Endothelial cell of umbilical vein (primary cell): ENCODE measurements at regions not wholly inside any gene's neighbourhood (a gene's known extent, or its start where the extent isn't known, plus 50 kb on each side); places are given as distances from the start of the nearest gene placed in this dataset.

Experiments used
- BruUV-seq: library from RNA; stranded (reverse); fragments of 400-500 nt; replicated peaks from 2 replicates; lab custom pipeline; 2021; lab: Mats Ljungman, UMichigan
- CTCF ChIA-PET: fragments of 300-600, 350-600 bp; sonication (Branson Sonifier 250); formaldehyde crosslinking; loops from one replicate; lab custom pipeline; 2021; ENCODE audit warnings: antibody characterized with exemption, inconsistent platforms; lab: Charles Lee
- POLR2A ChIA-PET: fragments of 300-600, 350-600 bp; sonication (Branson Sonifier 250); formaldehyde crosslinking; loops from one replicate; lab custom pipeline; 2021; ENCODE audit warnings: antibody characterized with exemption, inconsistent platforms; lab: Charles Lee
- DNase-seq: peaks from one replicate; pipeline ENCODE4 v3.0.0-alpha.2; 2011; ENCODE audit warnings: low read depth, low spot score
- FAIRE-seq: peaks from 2 replicates; lab custom pipeline; 2011; peaks lifted over from hg19 to GRCh38; lab: Jason Lieb, UNC
- H2AFZ ChIP-seq: 2 replicates; pipeline ENCODE4 v1.6.0; 2012; ENCODE audit warnings: low read depth, low read length, control low read depth, inconsistent platforms
- H3K27ac ChIP-seq: 2 replicates; pipeline ENCODE4 v1.5.1; 2011; ENCODE audit warnings: low read depth, mild to moderate bottlenecking, control low read depth, low read length, moderate library complexity; ENCODE audit not compliant: insufficient read depth
- H3K27me3 ChIP-seq, 2 experiments: 2 replicates each; pipeline versions ENCODE4 v1.6.0 to v1.6.1; 2011; ENCODE audit warnings: low read length in 2 of 2, mixed read lengths in 1 of 2; ENCODE audit not compliant: control insufficient read depth in 2 of 2, insufficient read depth in 2 of 2
- H3K36me3 ChIP-seq, 2 experiments: 2 replicates in 1 of 2; 3 replicates in 1 of 2; pipeline ENCODE4 v1.5.1; 2011; ENCODE audit warnings: low read length in 2 of 2, mild to moderate bottlenecking in 1 of 2, moderate library complexity in 1 of 2; ENCODE audit not compliant: control insufficient read depth in 2 of 2, insufficient read depth in 2 of 2; ENCODE audit errors: extremely low read depth in 1 of 2
- H3K4me1 ChIP-seq: 3 replicates; pipeline ENCODE4 v1.5.1; 2011; ENCODE audit warnings: mild to moderate bottlenecking, low read length; ENCODE audit not compliant: control insufficient read depth, insufficient read depth; ENCODE audit errors: extremely low read depth
- H3K4me2 ChIP-seq: 2 replicates; pipeline ENCODE4 v1.6.1; 2011; ENCODE audit warnings: low read length, control low read depth, mixed read lengths; ENCODE audit not compliant: insufficient read depth
- H3K4me3 ChIP-seq, 3 experiments: fragments of 200-600 bp in 1 of 3; sonication (generic), shearing (Covaris generic) in 1 of 3; replicated peaks in 1 of 3; 2 replicates each; pipeline ENCODE4 v1.5.1; 2011 to 2016; ENCODE audit warnings: control low read depth in 3 of 3, low read length in 3 of 3, mild to moderate bottlenecking in 2 of 3, inconsistent platforms in 1 of 3, low read depth in 1 of 3, moderate library complexity in 1 of 3; ENCODE audit not compliant: insufficient read depth in 1 of 3
- H3K79me2 ChIP-seq: 2 replicates; pipeline ENCODE4 v1.6.0; 2012; ENCODE audit warnings: low read length, inconsistent platforms; ENCODE audit not compliant: control insufficient read depth, insufficient read depth
- H3K9ac ChIP-seq: replicated peaks from 2 replicates; pipeline ENCODE3; 2011; ENCODE audit warnings: low read length, control low read depth; ENCODE audit not compliant: insufficient read depth; ENCODE audit errors: extremely low read depth
- H3K9me1 ChIP-seq: replicated peaks from 3 replicates; pipeline ENCODE4 v1.6.0; 2011; ENCODE audit warnings: mild to moderate bottlenecking, low read length; ENCODE audit not compliant: control insufficient read depth, insufficient read depth; ENCODE audit errors: extremely low read depth
- H3K9me3 ChIP-seq: replicated peaks from 2 replicates; pipeline ENCODE4 v1.5.1; 2012; ENCODE audit warnings: low read length, inconsistent platforms; ENCODE audit not compliant: control insufficient read depth, insufficient read depth
- H4K20me1 ChIP-seq: replicated peaks from 2 replicates; pipeline ENCODE3; 2011; ENCODE audit warnings: mild to moderate bottlenecking, low read length; ENCODE audit not compliant: control insufficient read depth, insufficient read depth; ENCODE audit errors: extremely low read depth
- EZH2 ChIP-seq: IDR thresholded peaks from 2 replicates; pipeline ENCODE4 v1.6.1; 2012; ENCODE audit warnings: borderline replicate concordance, low read depth, mild to moderate bottlenecking, moderate library complexity, low read length, inconsistent platforms; ENCODE audit not compliant: severe bottlenecking
- FOS ChIP-seq: IDR thresholded peaks from 2 replicates; pipeline ENCODE4 v1.6.1; 2011; ENCODE audit warnings: mild to moderate bottlenecking, low read length, moderate library complexity, borderline replicate concordance; ENCODE audit not compliant: insufficient read depth
- GATA2 ChIP-seq: IDR thresholded peaks from 2 replicates; pipeline ENCODE4 v1.7.0; 2011; ENCODE audit warnings: low read depth, mild to moderate bottlenecking, moderate library complexity, mixed read lengths, low read length; ENCODE audit not compliant: insufficient read length, insufficient read depth
- JUN ChIP-seq: IDR thresholded peaks from 2 replicates; pipeline ENCODE4 v1.6.1; 2011; ENCODE audit warnings: borderline replicate concordance, low read depth; ENCODE audit not compliant: insufficient read length, insufficient read depth
- MYC ChIP-seq: IDR thresholded peaks from one replicate; pipeline ENCODE4 v1.6.1; 2011; ENCODE audit warnings: mild to moderate bottlenecking, low read depth, low read length
- POLR2A ChIP-seq: IDR thresholded peaks from 2 replicates; pipeline ENCODE4 v1.6.1; 2012; ENCODE audit warnings: low read depth, mild to moderate bottlenecking, control low read depth, low read length
- POLR2AphosphoS5 ChIP-seq: IDR thresholded peaks from 2 replicates; pipeline ENCODE4 v1.6.1; 2012; ENCODE audit warnings: low read depth, mild to moderate bottlenecking, control low read depth, low read length, moderate library complexity; ENCODE audit not compliant: insufficient read depth
- dilution Hi-C: fragments of 300-500 bp; cut with MboI; formaldehyde crosslinking; loops from one replicate; pipeline ENCODE4 v1.15.0; 2019; ENCODE audit warnings: low sequenced_read_pairs; ENCODE audit not compliant: extremely low pct_ligation_motif_present
- intact Hi-C: fragments of 100-400 bp; cut with micrococcal nuclease; formaldehyde crosslinking; loops from one replicate; pipeline ENCODE4 v1.10.0; 2022
- TF ChIP-seq, protein P1 (sequence below), 2 donors: IDR thresholded peaks; 1 replicate in 1 of 2; 2 replicates in 1 of 2; pipeline ENCODE4 v1.5.1; 2011; ENCODE audit warnings: low read length in 2 of 2, mild to moderate bottlenecking in 2 of 2, moderate library complexity in 2 of 2, control low read depth in 1 of 2, inconsistent platforms in 1 of 2, low read depth in 1 of 2; ENCODE audit not compliant: insufficient read depth in 1 of 2; ENCODE audit errors: extremely low read depth in 1 of 2
- TF ChIP-seq, protein P2 (sequence below): IDR thresholded peaks from 2 replicates; pipeline ENCODE4 v1.6.1; 2011; ENCODE audit not compliant: insufficient read depth, insufficient read length

DNA sequence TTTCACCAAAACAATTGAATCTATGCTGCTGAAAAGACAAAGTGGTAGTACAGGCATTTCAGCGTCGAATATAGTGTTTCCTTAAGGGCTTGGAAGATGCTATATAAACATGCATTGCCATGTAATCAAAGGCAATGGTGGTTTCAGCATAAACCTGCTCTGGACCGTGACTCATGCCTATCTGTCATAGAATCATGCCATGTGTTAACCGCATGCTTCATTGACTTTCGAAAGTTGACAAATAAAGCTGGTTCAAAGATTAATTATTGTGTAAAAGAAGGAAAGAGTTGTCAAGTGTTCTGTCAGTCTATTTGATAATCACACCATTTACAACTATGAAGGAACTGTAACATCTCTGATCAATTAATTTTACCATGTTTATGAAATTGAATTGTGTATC lies 83.2 kb downstream of the FUNDC1 start:
- Histone ChIP-seq H3K4me1 (no peaks in the 10 kb centered on the region), H3K9me3 (no peaks in the 10 kb centered on the region), H3K9me1 (no peaks in the 10 kb centered on the region), H3K4me3 (no peak overlapping the region), H2AFZ (no peak overlapping the region), H3K36me3 (no peaks in the 10 kb centered on the region), H3K4me2 (no peak overlapping the region), H4K20me1 (no peaks in the 10 kb centered on the region), H3K27me3 (no peaks in the 10 kb centered on the region), H3K79me2 (no peaks in the 10 kb centered on the region), H3K27ac (no peak overlapping the region), H3K9ac (no peak overlapping the region)
- POLR2A ChIA-PET = no interaction called here
- CTCF ChIA-PET = no interaction called here
- no peak for TF ChIP-seq MYC
- no peak for TF ChIP-seq POLR2AphosphoS5
- TF ChIP-seq JUN = no peak
- TF ChIP-seq, protein P1, sequence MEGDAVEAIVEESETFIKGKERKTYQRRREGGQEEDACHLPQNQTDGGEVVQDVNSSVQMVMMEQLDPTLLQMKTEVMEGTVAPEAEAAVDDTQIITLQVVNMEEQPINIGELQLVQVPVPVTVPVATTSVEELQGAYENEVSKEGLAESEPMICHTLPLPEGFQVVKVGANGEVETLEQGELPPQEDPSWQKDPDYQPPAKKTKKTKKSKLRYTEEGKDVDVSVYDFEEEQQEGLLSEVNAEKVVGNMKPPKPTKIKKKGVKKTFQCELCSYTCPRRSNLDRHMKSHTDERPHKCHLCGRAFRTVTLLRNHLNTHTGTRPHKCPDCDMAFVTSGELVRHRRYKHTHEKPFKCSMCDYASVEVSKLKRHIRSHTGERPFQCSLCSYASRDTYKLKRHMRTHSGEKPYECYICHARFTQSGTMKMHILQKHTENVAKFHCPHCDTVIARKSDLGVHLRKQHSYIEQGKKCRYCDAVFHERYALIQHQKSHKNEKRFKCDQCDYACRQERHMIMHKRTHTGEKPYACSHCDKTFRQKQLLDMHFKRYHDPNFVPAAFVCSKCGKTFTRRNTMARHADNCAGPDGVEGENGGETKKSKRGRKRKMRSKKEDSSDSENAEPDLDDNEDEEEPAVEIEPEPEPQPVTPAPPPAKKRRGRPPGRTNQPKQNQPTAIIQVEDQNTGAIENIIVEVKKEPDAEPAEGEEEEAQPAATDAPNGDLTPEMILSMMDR (IDR thresholded peaks at IDR 0.05; ENCODE audit: extremely low read depth in 1 of 2, insufficient read depth in 1 of 2, low read depth in 1 of 2, low read length in 2 of 2) = no peak
- TF ChIP-seq, protein P2, sequence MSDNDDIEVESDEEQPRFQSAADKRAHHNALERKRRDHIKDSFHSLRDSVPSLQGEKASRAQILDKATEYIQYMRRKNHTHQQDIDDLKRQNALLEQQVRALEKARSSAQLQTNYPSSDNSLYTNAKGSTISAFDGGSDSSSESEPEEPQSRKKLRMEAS = no peak
- no peak for TF ChIP-seq EZH2
- TF ChIP-seq POLR2A = no peak
- TF ChIP-seq GATA2 = no peak
- TF ChIP-seq FOS = no peak
- intact Hi-C loops = no loop called here
- no peak for DNase-seq
- BruUV-seq = no TSS peak
- no peak for FAIRE-seq
- dilution Hi-C loops = no loop called here
